H9 (cell line): ENCODE measurements at regions not wholly inside any gene's neighbourhood (a gene's known extent, or its start where the extent isn't known, plus 50 kb on each side); places are given as distances from the start of the nearest gene placed in this dataset.
A peak's percentile ranks its signal among the peaks of the same experiment; 100 is the strongest.

Experiments
- DNase-seq: peaks from one replicate; pipeline ENCODE4 v3.0.0-alpha.2; 2017
- H2AFZ ChIP-seq: one replicate; pipeline ENCODE4 v1.6.1; 2013; ENCODE audit warnings: mild to moderate bottlenecking, low read length, control low read depth, moderate library complexity
- H2AK5ac ChIP-seq: 2 replicates; pipeline ENCODE4 v1.6.1; 2013; ENCODE audit warnings: low read length, control low read depth, mixed read lengths; ENCODE audit not compliant: insufficient read length
- H2BK120ac ChIP-seq: one replicate; pipeline ENCODE4 v1.6.1; 2013; ENCODE audit warnings: low read depth, mild to moderate bottlenecking, low read length, control low read depth, inconsistent platforms; ENCODE audit not compliant: poor library complexity, severe bottlenecking
- H2BK12ac ChIP-seq: 2 replicates; pipeline ENCODE4 v1.6.1; 2013; ENCODE audit warnings: low read length, control low read depth, mixed read lengths, low read depth; ENCODE audit not compliant: insufficient read length
- H2BK15ac ChIP-seq: 2 replicates; pipeline ENCODE4 v1.6.1; 2013; ENCODE audit warnings: low read depth, low read length, control low read depth
- H2BK20ac ChIP-seq: one replicate; pipeline ENCODE4 v1.6.1; 2013; ENCODE audit warnings: low read depth, mild to moderate bottlenecking, low read length, control low read depth, inconsistent platforms; ENCODE audit not compliant: poor library complexity, severe bottlenecking
- H2BK5ac ChIP-seq: 2 replicates; pipeline ENCODE4 v1.6.1; 2013; ENCODE audit warnings: low read length, control low read depth, mixed read lengths; ENCODE audit not compliant: insufficient read length
- H3K14ac ChIP-seq: 2 replicates; pipeline ENCODE4 v1.6.1; 2013; ENCODE audit warnings: low read length, control low read depth; ENCODE audit not compliant: insufficient read depth
- H3K18ac ChIP-seq: 2 replicates; pipeline ENCODE4 v1.6.1; 2013; ENCODE audit warnings: low read depth, mild to moderate bottlenecking, mixed read lengths, low read length, control low read depth; ENCODE audit not compliant: insufficient read length
- H3K23ac ChIP-seq: 2 replicates; pipeline ENCODE4 v1.6.1; 2013; ENCODE audit warnings: low read length, control low read depth, mixed read lengths, low read depth; ENCODE audit not compliant: insufficient read length
- H3K23me2 ChIP-seq: 2 replicates; pipeline ENCODE4 v1.6.1; 2013; ENCODE audit warnings: low read depth, mild to moderate bottlenecking, mixed read lengths, low read length, control low read depth; ENCODE audit not compliant: insufficient read length, poor library complexity, severe bottlenecking
- H3K27ac ChIP-seq: 2 replicates; pipeline ENCODE4 v1.5.1; 2013; ENCODE audit warnings: low read length, control low read depth, mixed read lengths, low read depth; ENCODE audit not compliant: insufficient read length
- H3K27me3 ChIP-seq: 2 replicates; pipeline ENCODE4 v1.6.1; 2013; ENCODE audit warnings: low read length, control low read depth, inconsistent platforms; ENCODE audit not compliant: insufficient read depth
- H3K4ac ChIP-seq: 2 replicates; pipeline ENCODE4 v1.6.1; 2013; ENCODE audit warnings: low read depth, mild to moderate bottlenecking, control low read depth, inconsistent platforms, low read length, moderate library complexity
- H3K4me1 ChIP-seq: 2 replicates; pipeline ENCODE4 v1.6.1; 2013; ENCODE audit warnings: low read length, control low read depth, inconsistent platforms; ENCODE audit not compliant: insufficient read depth
- H3K4me2 ChIP-seq: 2 replicates; pipeline ENCODE4 v1.6.1; 2013; ENCODE audit warnings: low read length, control low read depth, mixed read lengths; ENCODE audit not compliant: insufficient read length, insufficient read depth
- H3K56ac ChIP-seq: 2 replicates; pipeline ENCODE4 v1.6.1; 2013; ENCODE audit warnings: low read depth, mild to moderate bottlenecking, mixed read lengths, low read length, control low read depth; ENCODE audit not compliant: insufficient read length
- H3K79me1 ChIP-seq: 2 replicates; pipeline ENCODE4 v1.6.1; 2013; ENCODE audit warnings: low read depth, mild to moderate bottlenecking, moderate library complexity, low read length, control low read depth, inconsistent platforms; ENCODE audit not compliant: insufficient read depth, poor library complexity, severe bottlenecking
- H3K79me2 ChIP-seq: 2 replicates; pipeline ENCODE4 v1.6.1; 2013; ENCODE audit warnings: low read length, control low read depth, inconsistent platforms; ENCODE audit not compliant: insufficient read depth
- H3K9ac ChIP-seq: 2 replicates; pipeline ENCODE4 v1.6.1; 2013; ENCODE audit warnings: low read length, control low read depth, mixed read lengths; ENCODE audit not compliant: insufficient read length; ENCODE audit errors: extremely low read depth
- H3K9me3 ChIP-seq: one replicate; pipeline ENCODE4 v1.6.1; 2013; ENCODE audit warnings: low read depth, low read length, inconsistent platforms; ENCODE audit not compliant: control insufficient read depth
- H3T11ph ChIP-seq: one replicate; pipeline ENCODE4 v1.6.1; 2013; ENCODE audit warnings: mild to moderate bottlenecking, low read length, control low read depth, inconsistent platforms
- H4K20me1 ChIP-seq: one replicate; pipeline ENCODE4 v1.6.1; 2013; ENCODE audit not compliant: control insufficient read depth, insufficient read length, insufficient read depth
- H4K5ac ChIP-seq: 2 replicates; pipeline ENCODE4 v1.6.1; 2013; ENCODE audit warnings: low read depth, mild to moderate bottlenecking, mixed read lengths, low read length, control low read depth; ENCODE audit not compliant: insufficient read length
- H4K8ac ChIP-seq: replicated peaks from 2 replicates; pipeline ENCODE4 v1.6.1; 2013; ENCODE audit warnings: low read length, control low read depth, mixed read lengths, low read depth; ENCODE audit not compliant: insufficient read length
- H4K91ac ChIP-seq: 2 replicates; pipeline ENCODE4 v1.6.1; 2013; ENCODE audit warnings: low read depth, mild to moderate bottlenecking, moderate library complexity, mixed read lengths, low read length, control low read depth; ENCODE audit not compliant: insufficient read length
- H3K27ac Mint-ChIP-seq, 3 experiments: 2 replicates in 2 of 3; 3 replicates in 1 of 3; pipeline ENCODE4 v1.8.0; 2020 to 2021; ENCODE audit warnings: mixed read lengths in 3 of 3, mild to moderate bottlenecking in 1 of 3, moderate library complexity in 1 of 3
- H3K27me3 Mint-ChIP-seq: 2 replicates; pipeline ENCODE4 v1.8.0; 2021; ENCODE audit warnings: low read depth, mild to moderate bottlenecking, moderate library complexity, mixed read lengths
- H3K36me3 Mint-ChIP-seq, 3 experiments: 2 replicates in 2 of 3; 3 replicates in 1 of 3; pipeline ENCODE4 v1.8.0; 2020 to 2021; ENCODE audit warnings: low read depth in 3 of 3, mixed read lengths in 3 of 3; ENCODE audit not compliant: insufficient read depth in 1 of 3
- H3K4me1 Mint-ChIP-seq, 2 experiments: 2 replicates each; pipeline ENCODE4 v1.8.0; 2020; ENCODE audit warnings: mixed read lengths in 2 of 2
- H3K4me3 Mint-ChIP-seq, 2 experiments: 2 replicates in 1 of 2; 3 replicates in 1 of 2; pipeline ENCODE4 v1.8.0; 2020 to 2021; ENCODE audit warnings: mild to moderate bottlenecking in 2 of 2, mixed read lengths in 2 of 2, moderate library complexity in 1 of 2
- H3K9me3 Mint-ChIP-seq, 2 experiments: 2 replicates in 1 of 2; 3 replicates in 1 of 2; pipeline ENCODE4 v1.8.0; 2020; ENCODE audit warnings: mild to moderate bottlenecking in 2 of 2, mixed read lengths in 2 of 2, moderate library complexity in 1 of 2
- CTCF ChIP-seq: fragments of 200-600 bp; sonication (generic); conservative IDR thresholded peaks from 3 replicates; pipeline ENCODE4 v1.8.0; 2021; ENCODE audit warnings: antibody characterized with exemption, mild to moderate bottlenecking
- WGBS: extraction: QIAGEN DNeasy Blood & Tissue Kit; methylation state at CpG from one replicate; pipeline ENCODE4 v1.1.7; 2013; ENCODE audit warnings: missing lambda C conversion rate, low lambda C conversion rate, mixed read lengths; ENCODE audit not compliant: insufficient read length; ENCODE audit errors: extremely low coverage; 5-methylcytosine and 5-hydroxymethylcytosine counted together

GRCh38 chr15:97563516-97563915 lies 397.0 kb upstream of the ARRDC4 start:
- H4K20me1 ChIP-seq = no peaks in the 10 kb centered on the region
- H3K27ac Mint-ChIP-seq = peak overlapping the region in 1 of 3 experiments; percentile 75; a peak in 1 of 7 replicates
- H3K14ac ChIP-seq = no peak overlapping the region
- H3K36me3 Mint-ChIP-seq = no peaks in the 10 kb centered on the region
- no peak overlapping the region for H2AK5ac ChIP-seq
- H3K9me3 Mint-ChIP-seq = no peaks in the 10 kb centered on the region
- H4K91ac ChIP-seq = no peak overlapping the region
- H3K23ac ChIP-seq = no peak overlapping the region
- H2BK5ac ChIP-seq = no peak overlapping the region
- no peaks in the 10 kb centered on the region for H3K9me3 ChIP-seq
- H3K27me3 Mint-ChIP-seq = no peaks in the 10 kb centered on the region; the same call in 1 of the 2 replicates
- H3K4ac ChIP-seq = no peak overlapping the region
- H2BK20ac ChIP-seq = no peak overlapping the region
- H3T11ph ChIP-seq = no peak overlapping the region
- H3K27me3 ChIP-seq = no peaks in the 10 kb centered on the region
- H2BK12ac ChIP-seq = no peak overlapping the region
- no peak overlapping the region for H3K4me2 ChIP-seq
- no peaks in the 10 kb centered on the region for H3K79me2 ChIP-seq
- H3K4me3 Mint-ChIP-seq = no peak overlapping the region
- H3K4me1 ChIP-seq = no peaks in the 10 kb centered on the region
- H2BK15ac ChIP-seq = no peak overlapping the region
- TF ChIP-seq CTCF = no peak
- no peak overlapping the region for H2AFZ ChIP-seq
- H3K79me1 ChIP-seq = no peaks in the 10 kb centered on the region
- no peak overlapping the region for H4K5ac ChIP-seq
- H3K23me2 ChIP-seq = no peaks in the 10 kb centered on the region
- no peaks in the 10 kb centered on the region for H3K4me1 Mint-ChIP-seq
- no CpG with 5 or more reads among the region's 3 CpGs for WGBS
- no peak overlapping the region for H2BK120ac ChIP-seq
- no peak overlapping the region for H3K56ac ChIP-seq
- H3K18ac ChIP-seq = no peak overlapping the region
- DNase-seq = no peak
- H4K8ac ChIP-seq = no peak overlapping the region
- no peak overlapping the region for H3K27ac ChIP-seq
- H3K9ac ChIP-seq = no peak overlapping the region
